SU-DHL-6 (cell line): ENCODE measurements at regions not wholly inside any gene's neighbourhood (a gene's known extent, or its start where the extent isn't known, plus 50 kb on each side); places are given as distances from the start of the nearest gene placed in this dataset.

Experiments
- H2AFZ ChIP-seq: fragments of 200-600 bp; sonication (generic); 2 replicates; pipeline ENCODE4 v1.6.1; 2014; ENCODE audit warnings: low read depth, mild to moderate bottlenecking, moderate library complexity, mixed read lengths, antibody characterized with exemption, low read length; ENCODE audit not compliant: severe bottlenecking
- H3F3A ChIP-seq: fragments of 200-600 bp; shearing (Covaris generic); 2 replicates; pipeline ENCODE4 v1.6.0; 2016; ENCODE audit warnings: antibody characterized with exemption, mild to moderate bottlenecking; ENCODE audit not compliant: insufficient read depth
- H3K27ac ChIP-seq: fragments of 200-600 bp; sonication (generic); 2 replicates; pipeline ENCODE4 v1.5.1; 2016; ENCODE audit warnings: low read depth, mild to moderate bottlenecking, low read length, moderate library complexity, mixed read lengths
- H3K27me3 ChIP-seq: fragments of 200-600 bp; sonication (generic), shearing (Covaris generic); 2 replicates; pipeline ENCODE4 v1.6.0; 2014; ENCODE audit warnings: mild to moderate bottlenecking, low read length
- H3K36me3 ChIP-seq: fragments of 200-600 bp; sonication (generic); 2 replicates; pipeline ENCODE4 v1.6.1; 2014; ENCODE audit warnings: mild to moderate bottlenecking, low read length, mixed read lengths
- H3K4me2 ChIP-seq: fragments of 300-600, 200-600 bp; shearing (Covaris generic), sonication (generic); 2 replicates; pipeline ENCODE4 v1.6.0; 2014; ENCODE audit warnings: low read length, low read depth, mild to moderate bottlenecking; ENCODE audit not compliant: poor library complexity, severe bottlenecking
- H3K4me3 ChIP-seq: fragments of 200-600 bp; sonication (generic); 2 replicates; pipeline ENCODE4 v1.5.1; 2014; ENCODE audit warnings: antibody characterized with exemption, low read length, mild to moderate bottlenecking, mixed read lengths; ENCODE audit not compliant: insufficient read depth, poor library complexity, severe bottlenecking
- H3K79me2 ChIP-seq: fragments of 200-600 bp; sonication (generic); 2 replicates; pipeline ENCODE4 v1.6.1; 2014; ENCODE audit warnings: mild to moderate bottlenecking, low read length, moderate library complexity; ENCODE audit not compliant: insufficient read depth
- H3K9ac ChIP-seq: fragments of 200-600 bp; sonication (generic); 2 replicates; pipeline ENCODE4 v1.7.0; 2014; ENCODE audit warnings: mild to moderate bottlenecking, low read length
- H3K9me2 ChIP-seq: fragments of 200-600 bp; sonication (generic); replicated peaks from 2 replicates; pipeline ENCODE4 v1.6.1; 2014; ENCODE audit warnings: low read length; ENCODE audit not compliant: insufficient read depth
- H3K9me3 ChIP-seq: fragments of 200-600 bp; sonication (generic); 2 replicates; pipeline ENCODE4 v1.6.1; 2014; ENCODE audit warnings: low read length, mixed read lengths; ENCODE audit not compliant: insufficient read depth
- H4K20me1 ChIP-seq: fragments of 200-600 bp; sonication (generic); 2 replicates; pipeline ENCODE4 v1.6.1; 2014; ENCODE audit warnings: low read depth, mild to moderate bottlenecking, antibody characterized with exemption, low read length, moderate library complexity, mixed read lengths
- CTCF ChIP-seq: fragments of 200-600 bp; sonication (generic); IDR thresholded peaks from one replicate; pipeline ENCODE4 v1.5.1; 2017; ENCODE audit warnings: antibody characterized with exemption, mild to moderate bottlenecking, low read length, moderate library complexity; ENCODE audit not compliant: insufficient read depth, poor library complexity, severe bottlenecking
- EZH2phosphoT487 ChIP-seq: fragments of 200-600 bp; sonication (generic), shearing (Covaris generic); conservative IDR thresholded peaks from 2 replicates; pipeline ENCODE4 v1.6.1; 2018; ENCODE audit warnings: mild to moderate bottlenecking, antibody characterized with exemption, low read length, moderate library complexity, mixed read lengths

GRCh38 chr1:187959062-187959461 lies 1130.3 kb downstream of the PLA2G4A start:
- H4K20me1 ChIP-seq = no peaks in the 10 kb centered on the region
- no peak overlapping the region for H3K27ac ChIP-seq
- H3K4me3 ChIP-seq = no peak overlapping the region
- no peaks in the 10 kb centered on the region for H3K9me3 ChIP-seq
- H3K9ac ChIP-seq = no peak overlapping the region
- peak overlapping the region; percentile 7 for H3K4me2 ChIP-seq
- no peaks in the 10 kb centered on the region for H3K27me3 ChIP-seq
- no peaks in the 10 kb centered on the region for H3F3A ChIP-seq
- TF ChIP-seq CTCF (no peak), EZH2phosphoT487 (no peak)
- no peaks in the 10 kb centered on the region for H3K9me2 ChIP-seq
- H3K36me3 ChIP-seq = no peaks in the 10 kb centered on the region
- no peaks in the 10 kb centered on the region for H3K79me2 ChIP-seq
- H2AFZ ChIP-seq = no peak overlapping the region

- no peak overlapping the region for H3K27ac ChIP-seq
- no peaks in the 10 kb centered on the region for H3K36me3 ChIP-seq
- no peaks in the 10 kb centered on the region for H3K27me3 ChIP-seq
- H3K4me3 ChIP-seq = no peak overlapping the region
- H3K4me2 ChIP-seq = no peak overlapping the region
- no peak for TF ChIP-seq CTCF
- no peak for TF ChIP-seq EZH2phosphoT487
- no peak overlapping the region for H3K9ac ChIP-seq
- H3K9me2 ChIP-seq = no peaks in the 10 kb centered on the region
- H4K20me1 ChIP-seq = no peaks in the 10 kb centered on the region
- no peaks in the 10 kb centered on the region for H3K9me3 ChIP-seq
- no peaks in the 10 kb centered on the region for H3K79me2 ChIP-seq
- H2AFZ ChIP-seq = no peak overlapping the region
- no peaks in the 10 kb centered on the region for H3F3A ChIP-seq
Measured at GRCh38 chr1:187960125-187960638, 1131.4 kb downstream of the PLA2G4A start.

GRCh38 chr1:187961895-187962294 lies 1133.1 kb downstream of the PLA2G4A start:
- H4K20me1 ChIP-seq = no peaks in the 10 kb centered on the region
- no peaks in the 10 kb centered on the region for H3K27me3 ChIP-seq
- no peaks in the 10 kb centered on the region for H3K9me2 ChIP-seq
- no peak overlapping the region for H3K27ac ChIP-seq
- no peak overlapping the region for H3K4me3 ChIP-seq
- no peaks in the 10 kb centered on the region for H3K79me2 ChIP-seq
- H3F3A ChIP-seq = no peaks in the 10 kb centered on the region
- no peaks in the 10 kb centered on the region for H3K9me3 ChIP-seq
- H2AFZ ChIP-seq = no peak overlapping the region
- H3K36me3 ChIP-seq = no peaks in the 10 kb centered on the region
- no peak overlapping the region for H3K4me2 ChIP-seq
- no peak for TF ChIP-seq CTCF
- no peak for TF ChIP-seq EZH2phosphoT487
- no peak overlapping the region for H3K9ac ChIP-seq
